Glutamatergic neuron (in vitro differentiated cells): ENCODE measurements at regions not wholly inside any gene's neighbourhood (a gene's known extent, or its start where the extent isn't known, plus 50 kb on each side); places are given as distances from the start of the nearest gene placed in this dataset.

Source experiments
- DNase-seq: peaks from one replicate; pipeline ENCODE4 v3.0.0; 2022
- H3K27ac Mint-ChIP-seq: one replicate; pipeline ENCODE4 v1.8.0; 2020; ENCODE audit warnings: mild to moderate bottlenecking, mixed read lengths, inconsistent platforms; ENCODE audit not compliant: unreplicated experiment
- H3K27me3 Mint-ChIP-seq: one replicate; pipeline ENCODE4 v1.8.0; 2020; ENCODE audit warnings: mild to moderate bottlenecking, moderate library complexity, mixed read lengths, inconsistent platforms; ENCODE audit not compliant: unreplicated experiment
- H3K36me3 Mint-ChIP-seq: one replicate; pipeline ENCODE4 v1.8.0; 2020; ENCODE audit warnings: mild to moderate bottlenecking, mixed read lengths, inconsistent platforms; ENCODE audit not compliant: unreplicated experiment
- H3K4me1 Mint-ChIP-seq: one replicate; pipeline ENCODE4 v1.8.0; 2020; ENCODE audit warnings: mild to moderate bottlenecking, low read depth, mixed read lengths, inconsistent platforms; ENCODE audit not compliant: unreplicated experiment
- H3K4me3 Mint-ChIP-seq: one replicate; pipeline ENCODE4 v1.8.0; 2020; ENCODE audit warnings: mild to moderate bottlenecking, mixed read lengths, inconsistent platforms; ENCODE audit not compliant: unreplicated experiment
- H3K9me3 Mint-ChIP-seq: one replicate; pipeline ENCODE4 v1.8.0; 2020; ENCODE audit warnings: mild to moderate bottlenecking, moderate library complexity, mixed read lengths, inconsistent platforms; ENCODE audit not compliant: unreplicated experiment
- TF ChIP-seq, protein P1 (sequence below): fragments of 200-600 bp; sonication (generic); IDR thresholded peaks from one replicate; pipeline ENCODE4 v1.5.0; 2021; ENCODE audit not compliant: partially characterized antibody, unreplicated experiment

DNA sequence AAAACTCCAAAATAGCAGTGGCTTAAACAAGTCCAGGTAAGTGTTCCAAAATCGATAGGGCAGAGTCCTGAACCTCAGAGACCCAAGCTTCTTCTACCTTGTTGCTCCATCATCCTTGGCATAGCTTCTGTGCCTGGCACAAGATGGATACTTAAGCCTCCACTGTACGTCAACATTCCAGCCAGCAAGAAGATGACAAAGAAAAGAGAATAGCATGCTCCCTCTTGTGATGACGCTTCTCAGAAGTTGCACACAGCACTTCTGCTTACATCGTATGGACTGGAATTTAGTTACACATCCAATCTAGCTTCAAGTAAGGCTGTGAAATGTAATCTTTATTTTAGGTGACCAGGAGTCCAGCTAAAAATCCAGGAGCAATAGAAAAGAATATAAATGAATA is 227.4 kb downstream of the ESM1 start:
- H3K4me1 Mint-ChIP-seq = no peaks in the 10 kb centered on the region
- no peak overlapping the region for H3K27ac Mint-ChIP-seq
- DNase-seq = no peak
- no peak overlapping the region for H3K4me3 Mint-ChIP-seq
- no peaks in the 10 kb centered on the region for H3K9me3 Mint-ChIP-seq
- no peaks in the 10 kb centered on the region for H3K36me3 Mint-ChIP-seq
- no peaks in the 10 kb centered on the region for H3K27me3 Mint-ChIP-seq
- TF ChIP-seq, protein P1, sequence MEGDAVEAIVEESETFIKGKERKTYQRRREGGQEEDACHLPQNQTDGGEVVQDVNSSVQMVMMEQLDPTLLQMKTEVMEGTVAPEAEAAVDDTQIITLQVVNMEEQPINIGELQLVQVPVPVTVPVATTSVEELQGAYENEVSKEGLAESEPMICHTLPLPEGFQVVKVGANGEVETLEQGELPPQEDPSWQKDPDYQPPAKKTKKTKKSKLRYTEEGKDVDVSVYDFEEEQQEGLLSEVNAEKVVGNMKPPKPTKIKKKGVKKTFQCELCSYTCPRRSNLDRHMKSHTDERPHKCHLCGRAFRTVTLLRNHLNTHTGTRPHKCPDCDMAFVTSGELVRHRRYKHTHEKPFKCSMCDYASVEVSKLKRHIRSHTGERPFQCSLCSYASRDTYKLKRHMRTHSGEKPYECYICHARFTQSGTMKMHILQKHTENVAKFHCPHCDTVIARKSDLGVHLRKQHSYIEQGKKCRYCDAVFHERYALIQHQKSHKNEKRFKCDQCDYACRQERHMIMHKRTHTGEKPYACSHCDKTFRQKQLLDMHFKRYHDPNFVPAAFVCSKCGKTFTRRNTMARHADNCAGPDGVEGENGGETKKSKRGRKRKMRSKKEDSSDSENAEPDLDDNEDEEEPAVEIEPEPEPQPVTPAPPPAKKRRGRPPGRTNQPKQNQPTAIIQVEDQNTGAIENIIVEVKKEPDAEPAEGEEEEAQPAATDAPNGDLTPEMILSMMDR = no peak

DNA sequence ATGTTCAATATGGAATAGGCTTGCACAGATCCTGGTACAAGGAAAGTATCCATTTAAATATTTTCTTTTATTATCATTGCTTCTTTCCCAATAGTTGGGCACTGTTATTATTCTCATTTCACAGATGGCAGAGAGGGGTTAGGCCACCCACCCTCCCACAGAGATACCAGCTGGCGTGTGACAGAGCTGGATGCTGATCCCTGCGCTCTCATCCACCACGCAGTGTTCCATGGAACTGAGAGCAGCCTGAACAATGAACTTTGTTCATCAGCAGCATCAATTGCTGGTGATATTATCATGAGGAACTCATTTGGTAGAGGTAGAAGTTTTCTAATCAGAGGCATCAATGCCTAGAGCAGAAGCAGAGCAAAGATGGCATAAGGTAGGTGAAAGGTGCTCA is 227.9 kb downstream of the ESM1 start:
- no peaks in the 10 kb centered on the region for H3K27me3 Mint-ChIP-seq
- no peak for DNase-seq
- TF ChIP-seq, protein P1 = no peak
- H3K4me1 Mint-ChIP-seq = no peaks in the 10 kb centered on the region
- H3K27ac Mint-ChIP-seq = no peak overlapping the region
- H3K36me3 Mint-ChIP-seq = no peaks in the 10 kb centered on the region
- H3K9me3 Mint-ChIP-seq = no peaks in the 10 kb centered on the region
- no peak overlapping the region for H3K4me3 Mint-ChIP-seq

DNA sequence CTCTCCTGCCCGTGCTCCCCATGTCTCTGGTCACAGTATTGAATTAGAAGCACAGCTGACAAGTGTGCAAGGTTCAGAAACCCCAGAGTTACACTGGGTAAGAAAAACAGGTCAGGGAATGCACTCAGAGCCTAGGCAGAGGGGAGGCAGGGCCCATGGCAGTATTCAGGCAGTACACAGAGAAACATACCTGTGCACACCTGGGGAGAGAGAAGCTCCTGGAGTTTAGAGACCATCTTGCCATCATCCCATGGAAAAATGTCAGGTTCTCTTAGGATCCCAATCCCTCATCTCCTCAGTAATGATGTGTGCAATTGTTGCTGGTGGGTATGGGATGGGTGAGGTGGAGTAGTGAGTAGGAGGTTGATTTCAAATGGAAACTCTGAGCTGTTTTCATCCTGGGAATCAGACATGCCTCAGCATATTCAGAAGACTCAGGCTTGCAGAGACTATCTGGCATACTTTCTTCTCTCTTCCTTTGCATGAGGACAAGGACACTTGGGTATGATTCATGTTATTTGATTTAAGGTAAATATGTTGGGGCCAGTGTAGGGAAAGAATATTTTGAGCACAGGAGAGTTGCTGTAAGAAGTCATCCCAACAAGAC is 228.5 kb downstream of the ESM1 start:
- H3K9me3 Mint-ChIP-seq = no peaks in the 10 kb centered on the region
- no peaks in the 10 kb centered on the region for H3K27me3 Mint-ChIP-seq
- no peak overlapping the region for H3K27ac Mint-ChIP-seq
- no peak overlapping the region for H3K4me3 Mint-ChIP-seq
- TF ChIP-seq, protein P1 = no peak
- no peak for DNase-seq
- H3K36me3 Mint-ChIP-seq = no peaks in the 10 kb centered on the region
- no peaks in the 10 kb centered on the region for H3K4me1 Mint-ChIP-seq

DNA sequence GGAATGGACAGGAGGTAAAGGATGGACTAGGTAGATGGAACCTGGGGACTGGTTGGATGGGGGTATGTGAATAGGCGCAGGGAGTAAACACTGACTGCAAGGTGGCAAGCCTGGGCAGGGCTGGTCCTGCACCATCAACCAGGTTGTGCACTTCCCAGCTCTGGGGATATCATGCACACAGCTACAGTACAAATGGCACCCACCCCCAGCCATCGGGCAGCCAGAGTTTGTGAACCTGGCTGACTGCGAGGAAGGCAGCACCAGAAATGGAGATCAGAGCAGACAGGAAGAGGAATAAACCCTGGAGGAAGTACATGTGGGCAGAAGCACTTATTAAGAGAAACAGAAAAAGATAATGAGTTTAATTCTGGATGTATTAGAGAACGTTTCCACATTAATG is 229.1 kb downstream of the ESM1 start:
- Mint-ChIP-seq H3K9me3 (no peaks in the 10 kb centered on the region), H3K27me3 (no peaks in the 10 kb centered on the region), H3K4me1 (no peaks in the 10 kb centered on the region), H3K27ac (no peak overlapping the region), H3K4me3 (no peak overlapping the region), H3K36me3 (peaks cover under 1% of the 10 kb centered on the region)
- DNase-seq = no peak
- TF ChIP-seq, protein P1 = no peak

DNA sequence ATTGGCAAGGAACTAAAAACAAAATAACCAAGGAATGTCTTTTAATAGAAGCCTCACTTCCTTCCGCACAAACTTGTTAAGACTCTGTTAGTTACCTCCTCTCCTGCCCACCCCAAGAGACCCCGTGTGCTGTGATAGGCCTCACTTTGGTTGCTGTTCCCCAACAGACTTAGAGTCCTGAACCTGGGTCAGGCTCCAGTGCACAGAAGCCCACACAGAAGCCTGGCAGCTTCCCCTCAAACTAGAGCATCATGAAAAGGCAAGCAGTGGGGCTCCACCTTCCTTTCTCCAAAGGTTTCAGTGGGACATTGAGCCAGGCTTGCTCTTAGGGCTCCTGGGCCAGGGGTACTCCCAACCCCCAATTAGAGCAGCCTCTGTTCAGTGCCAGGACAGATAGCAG is 230.5 kb downstream of the ESM1 start:
- H3K4me1 Mint-ChIP-seq = no peaks in the 10 kb centered on the region

More for the DNA sequence above, 230.5 kb downstream of the ESM1 start:
- no peak for DNase-seq
- Mint-ChIP-seq H3K27ac (no peak overlapping the region), H3K9me3 (no peaks in the 10 kb centered on the region), H3K4me3 (no peak overlapping the region), H3K36me3 (peaks cover 5% of the 10 kb centered on the region), H3K27me3 (no peaks in the 10 kb centered on the region)
- TF ChIP-seq, protein P1 = no peak
